HG03575 (cell line): ENCODE measurements at regions not wholly inside any gene's neighbourhood (a gene's known extent, or its start where the extent isn't known, plus 50 kb on each side); places are given as distances from the start of the nearest gene placed in this dataset.
"Not testable (repeated sequence)": the region's sequence is repeated elsewhere in the genome, so short reads cannot be mapped to it uniquely, and the experiment has no call there.

Source experiments
- ATAC-seq: cut with Tn5 transposase; IDR thresholded peaks from one replicate; pipeline ENCODE4 v1.9.1; 2021; ENCODE audit not compliant: unreplicated experiment, insufficient number of reproducible peaks, low FRiP score; ENCODE audit errors: extremely low read depth

GRCh38 chr15:92818651-92819277 is 81.4 kb upstream of the CHD2 start:
- ATAC-seq = no peak

GRCh38 chr15:92819278-92820235 is 80.6 kb upstream of the CHD2 start:
- ATAC-seq = no peak

DNA sequence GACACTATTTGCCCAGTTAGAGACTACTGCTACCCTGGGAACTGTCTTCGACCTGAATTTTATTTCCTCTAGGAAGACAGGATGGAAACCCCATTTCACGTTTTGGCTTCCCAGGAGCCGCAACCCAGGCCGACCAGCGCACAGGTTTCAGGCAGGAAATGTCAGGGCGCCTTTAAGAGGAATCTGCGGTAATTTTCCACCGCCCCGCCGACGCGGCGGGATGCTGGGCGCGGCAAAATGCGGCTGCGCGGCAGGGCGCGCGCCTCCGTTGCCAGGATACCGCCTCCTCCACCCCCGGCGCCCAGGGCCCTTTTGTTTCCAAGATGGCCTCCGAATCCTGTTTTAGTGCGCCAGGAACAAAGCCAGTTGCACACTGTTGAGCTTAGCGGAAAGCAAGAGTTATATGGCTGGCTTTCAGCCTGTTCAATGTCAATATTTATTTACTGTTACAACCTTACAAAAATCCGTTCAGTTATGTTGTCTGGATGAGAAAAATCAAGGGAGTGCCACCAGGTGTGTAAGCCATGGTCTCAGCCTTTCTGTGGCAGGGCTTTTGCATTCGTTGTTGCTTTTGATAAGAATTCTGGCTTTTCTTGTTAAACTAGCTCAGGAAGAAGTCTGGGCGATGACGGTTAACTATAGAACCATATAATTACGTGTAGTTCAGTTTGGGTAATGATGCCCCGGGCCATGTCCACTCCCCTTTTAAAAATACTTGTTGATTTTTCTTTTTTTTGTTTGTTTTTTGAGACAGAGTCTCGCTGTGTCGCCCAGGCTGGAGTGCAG is 79.7 kb upstream of the CHD2 start:
- ATAC-seq = peak; percentile 50

- ATAC-seq = no peak
These were observed 78.5 kb upstream of the CHD2 start for GRCh38 chr15:92821491-92822116.

DNA sequence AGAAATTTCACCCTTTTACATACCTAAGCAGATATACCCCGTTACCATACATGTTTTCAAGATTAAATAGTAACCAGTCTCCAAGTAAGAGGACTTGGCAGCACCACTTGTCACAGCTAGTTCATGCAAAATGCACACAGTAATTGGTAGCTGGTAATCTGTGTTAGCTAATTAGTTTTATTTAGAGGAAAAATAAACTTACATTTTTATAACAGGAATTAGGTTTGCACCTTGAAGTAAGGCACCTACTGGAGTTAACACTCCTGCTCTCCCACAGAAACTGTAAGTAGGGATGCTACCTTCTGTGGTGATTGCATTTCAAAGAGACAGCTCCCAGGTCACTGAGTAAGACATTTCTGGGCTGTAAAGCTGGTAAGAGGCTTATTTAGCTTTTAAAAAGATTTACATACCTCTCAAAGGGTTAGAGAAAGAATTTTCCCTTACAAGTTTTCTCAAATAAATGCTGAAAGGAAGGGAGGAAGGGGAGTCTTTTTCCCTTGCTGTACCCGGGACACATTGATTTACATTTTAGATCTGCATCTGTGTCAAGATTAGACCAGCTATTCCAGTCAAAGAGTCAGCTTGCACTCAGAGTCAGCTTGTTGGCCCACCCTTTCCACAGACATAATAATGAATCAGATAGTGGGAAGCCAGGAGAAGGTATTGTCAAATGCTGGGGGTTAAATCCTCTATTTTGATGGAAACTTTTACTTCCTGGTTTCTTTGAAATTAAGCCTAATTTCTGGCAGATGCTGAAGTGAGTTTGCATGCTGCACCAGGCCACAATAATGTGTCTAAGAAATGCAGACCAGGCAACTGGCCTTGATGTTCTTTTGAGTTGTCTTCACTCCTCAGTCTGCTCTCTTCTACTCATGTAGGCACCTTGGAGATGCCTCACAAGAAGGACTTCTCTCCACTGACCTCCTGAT is 77.6 kb upstream of the CHD2 start:
- ATAC-seq = no peak

DNA sequence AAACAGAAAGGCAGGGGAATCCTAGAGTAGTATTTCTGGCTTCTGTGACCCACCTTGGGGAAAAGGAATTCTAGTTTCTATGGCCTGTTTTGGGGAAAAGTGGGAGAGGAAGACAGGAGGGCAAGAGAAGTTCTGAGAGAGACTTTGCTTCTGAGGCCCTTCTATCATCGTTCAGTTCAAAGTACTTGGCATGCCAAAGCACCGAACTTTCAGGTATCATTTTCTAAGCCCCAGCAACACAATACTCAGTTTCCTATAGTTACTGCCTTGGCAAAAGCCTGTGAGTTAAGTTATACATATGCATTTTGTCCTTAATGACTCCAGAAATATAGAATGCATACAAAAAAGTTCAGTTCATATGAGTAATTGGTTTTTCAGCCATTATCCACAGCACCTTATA is 74.1 kb upstream of the CHD2 start:
- no peak for ATAC-seq

- ATAC-seq = not testable (repeated sequence)
These were observed 72.1 kb upstream of the CHD2 start for GRCh38 chr15:92827991-92828390.

GRCh38 chr15:92829875-92830274 is 70.2 kb upstream of the CHD2 start:
- ATAC-seq = no peak

GRCh38 chr15:92831336-92831654 is 68.8 kb upstream of the CHD2 start:
- ATAC-seq = no peak

DNA sequence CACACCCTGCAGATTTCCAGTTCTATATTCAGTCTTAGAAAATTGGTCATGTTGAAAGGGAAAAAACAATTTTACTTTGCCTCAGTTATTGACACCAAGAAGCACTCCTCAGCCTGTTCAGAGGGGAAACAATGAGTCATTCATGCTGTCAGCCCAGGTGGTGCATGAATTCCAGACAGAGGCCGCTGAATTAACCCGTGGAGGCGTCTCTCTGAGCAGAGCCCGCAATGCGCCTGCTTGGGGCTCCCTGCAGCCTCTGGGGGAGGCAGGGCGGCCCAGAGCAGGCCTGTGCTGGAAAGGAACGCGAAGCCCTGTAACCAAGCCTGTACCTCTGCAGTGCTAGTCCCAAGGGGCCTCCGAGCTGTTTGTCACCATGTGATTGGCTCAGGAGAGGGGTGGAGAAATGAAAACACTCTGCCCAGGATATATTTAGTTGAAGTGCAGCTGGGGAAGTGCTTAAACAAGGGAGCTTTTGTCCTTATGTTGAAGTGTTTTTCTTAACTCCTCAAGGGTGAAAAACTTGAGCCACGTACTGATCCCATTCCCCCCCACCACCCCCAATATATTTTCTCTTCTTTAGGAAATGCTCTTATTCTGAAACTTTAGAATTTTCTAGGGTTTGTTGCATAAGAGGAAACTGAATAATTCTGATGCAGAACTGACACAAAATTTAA is 68.3 kb upstream of the CHD2 start:
- peak; percentile 88 for ATAC-seq

- no peak for ATAC-seq
These were observed 67.1 kb upstream of the CHD2 start for GRCh38 chr15:92833106-92833433.

DNA sequence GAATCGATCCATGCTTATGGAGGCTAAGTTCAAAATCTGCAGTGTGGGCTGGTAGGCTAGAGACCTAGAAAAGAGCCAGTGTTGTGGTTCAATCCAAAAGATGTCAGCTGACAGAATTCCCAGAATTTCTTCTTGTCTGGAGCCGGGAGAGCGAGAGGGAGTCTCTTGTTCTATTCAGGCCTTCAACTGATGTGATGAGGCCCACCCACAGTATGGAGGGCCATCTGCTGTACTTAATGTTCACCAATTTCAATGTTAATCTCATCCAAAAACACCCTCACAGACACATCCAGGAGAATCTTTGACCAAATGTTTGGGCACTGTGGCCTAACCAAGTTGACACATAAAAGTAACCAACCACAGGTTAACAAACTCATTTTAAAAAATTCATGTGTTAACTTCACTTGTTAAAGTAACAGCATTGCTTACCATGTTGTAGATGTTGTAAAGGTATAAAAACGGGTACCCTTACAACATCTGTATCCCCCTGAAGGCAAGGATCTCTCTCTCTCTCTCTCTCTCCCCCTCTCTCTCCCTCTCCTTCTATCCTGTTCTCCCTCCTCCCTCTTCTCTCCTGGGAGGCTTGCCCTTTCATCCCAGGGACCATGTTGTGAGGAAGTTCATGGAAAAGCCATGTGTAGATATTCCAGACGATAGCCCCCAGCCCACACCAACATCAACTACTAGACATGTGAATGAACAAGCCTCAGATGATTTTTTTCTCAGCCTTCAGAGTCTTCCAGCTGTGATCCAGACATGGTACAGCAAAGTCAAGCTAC is 66.4 kb upstream of the CHD2 start:
- no peak for ATAC-seq

- peak; percentile 59 for ATAC-seq
These were observed 60.4 kb upstream of the CHD2 start for GRCh38 chr15:92839696-92840095.

DNA sequence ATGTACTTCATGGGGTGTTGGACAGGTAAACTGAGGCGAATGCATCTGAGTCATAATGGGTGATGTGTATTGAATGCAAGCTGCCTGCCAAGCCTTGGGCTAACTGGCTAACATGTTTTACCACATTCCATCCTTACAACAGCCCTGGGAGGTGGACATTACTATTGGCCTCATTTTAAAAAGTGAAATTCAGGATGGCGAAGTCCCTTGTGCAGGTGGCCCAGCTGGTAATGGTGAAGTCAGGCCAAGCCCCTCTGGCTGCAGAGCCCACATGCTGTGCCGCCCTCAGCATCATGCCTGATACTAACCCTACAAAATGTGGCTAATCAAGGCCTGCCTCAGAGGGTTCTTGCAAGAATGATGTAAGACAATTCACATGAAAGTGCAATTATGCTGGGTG is 60.0 kb upstream of the CHD2 start:
- no peak for ATAC-seq

GRCh38 chr15:92843326-92843725 is 56.8 kb upstream of the CHD2 start:
- ATAC-seq = no peak

- ATAC-seq = no peak
These were observed 56.3 kb upstream of the CHD2 start for GRCh38 chr15:92843814-92844213.

DNA sequence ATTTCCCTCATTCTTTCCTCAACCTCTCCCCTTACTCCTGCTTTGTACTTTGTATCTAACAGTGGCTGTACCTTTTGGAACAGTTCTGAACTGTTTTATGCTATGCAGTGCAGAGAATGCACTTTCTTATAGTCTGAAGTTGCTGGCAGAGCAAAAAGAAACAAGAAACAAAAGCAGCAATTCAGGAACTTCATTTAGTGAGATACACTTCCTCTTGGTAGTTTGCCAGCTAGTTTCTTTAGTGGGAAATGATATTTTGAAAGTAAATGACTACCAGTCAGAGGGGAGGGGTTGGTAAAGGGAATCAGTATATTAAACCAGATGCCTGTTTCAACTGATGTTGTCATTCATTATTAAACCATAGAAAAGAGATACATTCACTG is 55.0 kb upstream of the CHD2 start:
- no peak for ATAC-seq
